ENCODE measurements at regions not wholly inside any gene's neighbourhood (a gene's known extent, or its start where the extent isn't known, plus 50 kb on each side); places are given as distances from the start of the nearest gene placed in this dataset.

DNA sequence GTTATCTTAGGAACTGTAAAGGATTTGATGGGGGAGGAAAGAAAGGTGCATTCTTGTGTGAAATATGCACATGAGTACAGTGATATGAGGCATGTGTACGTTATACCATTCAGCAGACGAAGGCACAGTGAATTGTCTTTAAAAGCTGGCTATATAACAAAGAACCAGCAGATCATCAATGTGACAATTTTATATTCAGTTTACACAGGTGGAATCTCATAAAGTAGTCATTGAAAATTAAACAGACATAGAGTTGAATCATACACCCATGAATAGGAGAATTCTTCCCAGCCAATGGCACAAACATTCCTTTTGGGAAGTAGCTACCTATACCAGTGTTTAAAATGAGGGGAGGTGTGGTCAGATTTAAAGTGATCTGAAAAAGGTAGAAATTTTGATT, 470.3 kb downstream of the DSC3 start:
- ChIA-PET POLR2A (no interaction called here), CTCF (ENCODE audit: low intra/inter-chr PET ratio, low total read pairs) (no interaction called here)
- no TSS peak for BruUV-seq (replicated peaks)
- Histone ChIP-seq H3K9ac (ENCODE audit: insufficient read depth, low read depth, low read length) (no peak overlapping the region), H4K20me1 (ENCODE audit: insufficient read depth, low read length) (no peaks in the 10 kb centered on the region), H2AFZ (ENCODE audit: low read length) (no peak overlapping the region), H3K36me3 (replicated peaks in 1 of 2; ENCODE audit: control insufficient read depth in 1 of 2, insufficient read depth in 2 of 2, low read length in 2 of 2) (no peaks in the 10 kb centered on the region), H3K9me3 (ENCODE audit: low read length) (no peaks in the 10 kb centered on the region), H3K27me3 (ENCODE audit: control insufficient read depth in 1 of 2, insufficient read depth in 2 of 2, low read length in 2 of 2) (no peaks in the 10 kb centered on the region), H3K4me2 (ENCODE audit: low read depth, low read length) (no peak overlapping the region), H3K4me3 (replicated peaks in 1 of 3; ENCODE audit: insufficient read depth in 1 of 3, low read depth in 2 of 3, low read length in 3 of 3) (no peak overlapping the region), H3K27ac (ENCODE audit: extremely low read length, insufficient read depth, low read length) (no peak overlapping the region), H3K79me2 (ENCODE audit: insufficient read depth, low read length) (no peaks in the 10 kb centered on the region), H3K4me1 (ENCODE audit: insufficient read depth, low read length) (no peaks in the 10 kb centered on the region)
- 0% methylated on average over 2 of the region's 2 CpGs for WGBS (ENCODE audit: low lambda C conversion rate)
- DNase-seq (ENCODE audit: low spot score): no peak
- intact Hi-C loops (cut with micrococcal nuclease; ENCODE audit: unreplicated experiment) (no loop called here), in situ Hi-C loops (cut with HindIII; ENCODE audit: extremely low pct_ligation_motif_present, low pct_unique_long_range_greater_than_20kb) (no loop called here)
- no peak for FAIRE-seq
- TF ChIP-seq, protein P1, sequence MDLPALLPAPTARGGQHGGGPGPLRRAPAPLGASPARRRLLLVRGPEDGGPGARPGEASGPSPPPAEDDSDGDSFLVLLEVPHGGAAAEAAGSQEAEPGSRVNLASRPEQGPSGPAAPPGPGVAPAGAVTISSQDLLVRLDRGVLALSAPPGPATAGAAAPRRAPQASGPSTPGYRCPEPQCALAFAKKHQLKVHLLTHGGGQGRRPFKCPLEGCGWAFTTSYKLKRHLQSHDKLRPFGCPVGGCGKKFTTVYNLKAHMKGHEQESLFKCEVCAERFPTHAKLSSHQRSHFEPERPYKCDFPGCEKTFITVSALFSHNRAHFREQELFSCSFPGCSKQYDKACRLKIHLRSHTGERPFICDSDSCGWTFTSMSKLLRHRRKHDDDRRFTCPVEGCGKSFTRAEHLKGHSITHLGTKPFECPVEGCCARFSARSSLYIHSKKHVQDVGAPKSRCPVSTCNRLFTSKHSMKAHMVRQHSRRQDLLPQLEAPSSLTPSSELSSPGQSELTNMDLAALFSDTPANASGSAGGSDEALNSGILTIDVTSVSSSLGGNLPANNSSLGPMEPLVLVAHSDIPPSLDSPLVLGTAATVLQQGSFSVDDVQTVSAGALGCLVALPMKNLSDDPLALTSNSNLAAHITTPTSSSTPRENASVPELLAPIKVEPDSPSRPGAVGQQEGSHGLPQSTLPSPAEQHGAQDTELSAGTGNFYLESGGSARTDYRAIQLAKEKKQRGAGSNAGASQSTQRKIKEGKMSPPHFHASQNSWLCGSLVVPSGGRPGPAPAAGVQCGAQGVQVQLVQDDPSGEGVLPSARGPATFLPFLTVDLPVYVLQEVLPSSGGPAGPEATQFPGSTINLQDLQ (CRISPR knock-in tag; IDR thresholded peaks at IDR 0.05): no peak
- TF ChIP-seq ZNF253 (CRISPR knock-in tag; IDR thresholded peaks at IDR 0.05; ENCODE audit: borderline replicate concordance): no peak
- no peak for TF ChIP-seq SNAI1 (CRISPR knock-in tag; IDR thresholded peaks at IDR 0.05; ENCODE audit: borderline replicate concordance)
- TF ChIP-seq ZSCAN29 (CRISPR knock-in tag; conservative IDR thresholded peaks at IDR 0.05): no peak
- TF ChIP-seq, protein P2, sequence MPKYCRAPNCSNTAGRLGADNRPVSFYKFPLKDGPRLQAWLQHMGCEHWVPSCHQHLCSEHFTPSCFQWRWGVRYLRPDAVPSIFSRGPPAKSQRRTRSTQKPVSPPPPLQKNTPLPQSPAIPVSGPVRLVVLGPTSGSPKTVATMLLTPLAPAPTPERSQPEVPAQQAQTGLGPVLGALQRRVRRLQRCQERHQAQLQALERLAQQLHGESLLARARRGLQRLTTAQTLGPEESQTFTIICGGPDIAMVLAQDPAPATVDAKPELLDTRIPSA (CRISPR knock-in tag; IDR thresholded peaks at IDR 0.05; ENCODE audit: borderline replicate concordance): no peak
- no peak for TF ChIP-seq MATR3 (CRISPR knock-in tag; IDR thresholded peaks at IDR 0.05)
- no peak for TF ChIP-seq ZNF292 (CRISPR knock-in tag; IDR thresholded peaks at IDR 0.05; ENCODE audit: borderline replicate concordance, low read depth)
- no peak for TF ChIP-seq ZNF382 (CRISPR knock-in tag; IDR thresholded peaks at IDR 0.05; ENCODE audit: borderline replicate concordance)
- TF ChIP-seq POGZ (CRISPR knock-in tag; IDR thresholded peaks at IDR 0.05): no peak
- TF ChIP-seq ZNF878 (CRISPR knock-in tag; IDR thresholded peaks at IDR 0.05): no peak
- ATAC-seq: no peak
